Neuronal stem cell (in vitro differentiated cells): ENCODE measurements at regions not wholly inside any gene's neighbourhood (a gene's known extent, or its start where the extent isn't known, plus 50 kb on each side); places are given as distances from the start of the nearest gene placed in this dataset.
A peak's percentile ranks its signal among the peaks of the same experiment; 100 is the strongest.

Experiments used
- DNase-seq: peaks from one replicate; pipeline ENCODE4 v3.0.0-alpha.2; 2013; ENCODE audit warnings: low spot score
- H2AFZ ChIP-seq: one replicate; pipeline ENCODE4 v1.6.1; 2013; ENCODE audit warnings: mild to moderate bottlenecking, low read length, inconsistent platforms
- H2AK5ac ChIP-seq: 2 replicates; pipeline ENCODE4 v1.6.1; 2013; ENCODE audit warnings: low read depth, mild to moderate bottlenecking, inconsistent platforms, low read length, moderate library complexity, mixed read lengths
- H2BK120ac ChIP-seq: 2 replicates; pipeline ENCODE4 v1.6.1; 2013; ENCODE audit warnings: low read depth, mild to moderate bottlenecking, inconsistent platforms, low read length, moderate library complexity, mixed read lengths
- H2BK12ac ChIP-seq: one replicate; pipeline ENCODE4 v1.6.1; 2013; ENCODE audit warnings: low read length, inconsistent platforms
- H2BK15ac ChIP-seq: 2 replicates; pipeline ENCODE4 v1.6.1; 2013; ENCODE audit warnings: mild to moderate bottlenecking, low read length, inconsistent platforms, mixed read lengths
- H2BK5ac ChIP-seq: one replicate; pipeline ENCODE4 v1.6.1; 2013; ENCODE audit warnings: inconsistent platforms, mild to moderate bottlenecking, low read length, moderate library complexity
- H3K14ac ChIP-seq: one replicate; pipeline ENCODE4 v1.6.1; 2013; ENCODE audit warnings: low read length, inconsistent platforms
- H3K18ac ChIP-seq: 2 replicates; pipeline ENCODE4 v1.6.1; 2013; ENCODE audit warnings: low read length, inconsistent platforms
- H3K23ac ChIP-seq: 2 replicates; pipeline ENCODE4 v1.6.1; 2013; ENCODE audit warnings: low read depth, mild to moderate bottlenecking, mixed read lengths, low read length, inconsistent platforms; ENCODE audit not compliant: poor library complexity
- H3K27ac ChIP-seq: replicated peaks from 3 replicates; pipeline ENCODE4 v1.5.1; 2013; ENCODE audit warnings: low read length, inconsistent platforms
- H3K27me3 ChIP-seq, 3 experiments: 2 replicates each; pipeline ENCODE4 v1.6.1; 2013; ENCODE audit warnings: low read length in 3 of 3, mild to moderate bottlenecking in 2 of 3, inconsistent platforms in 1 of 3, low read depth in 1 of 3, mixed read lengths in 1 of 3, moderate library complexity in 1 of 3; ENCODE audit not compliant: control insufficient read depth in 3 of 3, insufficient read depth in 3 of 3
- H3K36me3 ChIP-seq, 2 donors: replicated peaks in 1 of 2; 2 replicates each; pipeline ENCODE4 v1.6.1; 2013; ENCODE audit warnings: low read length in 2 of 2; ENCODE audit not compliant: control insufficient read depth in 2 of 2, insufficient read depth in 2 of 2
- H3K4ac ChIP-seq: 2 replicates; pipeline ENCODE4 v1.6.1; 2013; ENCODE audit warnings: inconsistent platforms, mild to moderate bottlenecking, low read length, moderate library complexity
- H3K4me1 ChIP-seq, 2 donors: 1 replicate in 1 of 2; 2 replicates in 1 of 2; pipeline ENCODE4 v1.6.1; 2013; ENCODE audit warnings: low read length in 2 of 2, low read depth in 1 of 2; ENCODE audit not compliant: control insufficient read depth in 2 of 2, insufficient read depth in 1 of 2
- H3K4me2 ChIP-seq: one replicate; pipeline ENCODE4 v1.6.1; 2013; ENCODE audit warnings: mild to moderate bottlenecking, low read length, inconsistent platforms; ENCODE audit not compliant: insufficient read depth, poor library complexity, severe bottlenecking
- H3K4me3 ChIP-seq, 2 donors: 2 replicates each; pipeline ENCODE4 v1.5.1; 2013; ENCODE audit warnings: low read length in 2 of 2, mild to moderate bottlenecking in 2 of 2, inconsistent platforms in 1 of 2, moderate library complexity in 1 of 2
- H3K79me1 ChIP-seq: one replicate; pipeline ENCODE4 v1.6.1; 2013; ENCODE audit warnings: low read depth, mild to moderate bottlenecking, inconsistent platforms, low read length, moderate library complexity
- H3K9ac ChIP-seq: one replicate; pipeline ENCODE4 v1.6.1; 2013; ENCODE audit warnings: mild to moderate bottlenecking, low read depth, low read length, inconsistent platforms; ENCODE audit not compliant: poor library complexity
- H3K9me3 ChIP-seq, 2 donors: replicated peaks in 1 of 2; 2 replicates each; pipeline versions ENCODE3 to v1.6.1; 2013; ENCODE audit warnings: low read length in 2 of 2, mild to moderate bottlenecking in 2 of 2, inconsistent platforms in 1 of 2, low read depth in 1 of 2, mixed read lengths in 1 of 2, moderate library complexity in 1 of 2; ENCODE audit not compliant: control insufficient read depth in 2 of 2, insufficient read depth in 1 of 2
- H4K8ac ChIP-seq: one replicate; pipeline ENCODE4 v1.6.1; 2013; ENCODE audit warnings: low read depth, mild to moderate bottlenecking, inconsistent platforms, low read length, moderate library complexity
- H4K91ac ChIP-seq: one replicate; pipeline ENCODE4 v1.6.1; 2013; ENCODE audit warnings: low read length, low read depth, mild to moderate bottlenecking, inconsistent platforms; ENCODE audit not compliant: poor library complexity
- WGBS, 2 donors: extraction: QIAGEN DNeasy Blood & Tissue Kit; methylation state at CpG; one replicate each; pipeline ENCODE4 v1.1.7; 2013; ENCODE audit warnings: missing lambda C conversion rate in 2 of 2, mixed read lengths in 1 of 2; ENCODE audit not compliant: insufficient read length in 2 of 2, insufficient replicate concordance in 1 of 2; ENCODE audit errors: extremely low coverage in 2 of 2; 5-methylcytosine and 5-hydroxymethylcytosine counted together

DNA sequence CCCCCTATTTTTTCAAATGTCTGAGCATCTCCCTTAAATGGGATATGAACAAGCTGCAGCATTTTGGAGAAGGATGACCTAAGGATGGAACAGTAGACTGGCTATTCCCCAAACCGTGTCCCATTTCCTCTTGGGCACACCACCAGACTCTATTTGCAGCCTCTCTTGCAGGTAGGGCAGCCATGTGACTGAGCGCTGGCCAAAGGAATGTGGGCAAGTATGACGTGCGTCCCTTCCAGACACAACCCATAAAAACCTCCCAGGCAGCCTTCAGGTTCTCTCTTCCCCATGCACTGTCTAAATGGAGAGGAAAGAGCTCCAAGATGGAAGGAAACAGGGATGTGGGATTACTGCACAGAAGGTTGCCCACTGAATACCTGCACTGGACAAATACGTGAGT is 149.7 kb downstream of the CCT6B start:
- Histone ChIP-seq H3K14ac (no peak overlapping the region), H3K4ac (no peak overlapping the region), H3K9me3 (no peaks in the 10 kb centered on the region), H3K4me1 (peaks cover under 1 to 2% of the 10 kb centered on the region in 2 donors), H2AFZ (no peak overlapping the region), H3K27me3 (peaks cover 0 to 4% (median 0%) of the 10 kb centered on the region in 3 experiments), H4K8ac (no peak overlapping the region), H3K18ac (no peak overlapping the region), H3K4me2 (no peak overlapping the region), H2BK15ac (no peak overlapping the region), H2BK120ac (no peak overlapping the region), H2BK5ac (no peak overlapping the region), H4K91ac (no peak overlapping the region), H3K79me1 (no peaks in the 10 kb centered on the region), H3K4me3 (peak overlapping the region in 1 of 2 donors; percentile 16), H2BK12ac (no peak overlapping the region), H3K36me3 (no peaks in the 10 kb centered on the region), H3K9ac (no peak overlapping the region), H3K23ac (no peak overlapping the region), H3K27ac (no peak overlapping the region), H2AK5ac (no peak overlapping the region)
- WGBS, 2 donors = no CpG with 5 or more reads among the region's 5 CpGs
- DNase-seq = no peak

DNA sequence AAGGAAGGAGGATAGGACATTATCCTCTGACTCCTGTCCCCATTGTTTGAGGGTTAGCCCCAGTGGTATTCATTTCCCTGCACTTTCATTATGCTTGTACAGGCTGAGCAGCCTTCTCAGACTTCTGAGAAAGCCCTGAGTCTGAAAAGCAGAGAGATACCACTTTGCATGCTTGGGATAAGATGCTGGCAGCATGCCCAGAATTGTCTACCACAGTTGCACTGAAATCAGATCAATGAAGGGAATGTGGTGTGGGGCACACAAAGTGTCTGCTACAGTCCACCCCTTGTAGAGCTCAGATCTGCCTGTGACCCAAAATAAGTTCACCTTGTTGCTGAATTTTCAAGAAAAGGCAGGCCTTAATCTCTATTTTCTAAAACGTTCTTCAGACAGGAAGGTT is 160.6 kb downstream of the CCT6B start:
- Histone ChIP-seq H3K14ac (no peak overlapping the region), H3K27me3 (no peaks in the 10 kb centered on the region), H4K91ac (no peak overlapping the region), H2AK5ac (no peak overlapping the region), H3K4me2 (no peak overlapping the region), H2BK120ac (no peak overlapping the region), H2BK12ac (no peak overlapping the region), H3K9me3 (peaks cover 0 to 2% of the 10 kb centered on the region in 2 donors), H3K9ac (no peak overlapping the region), H3K79me1 (no peaks in the 10 kb centered on the region), H3K23ac (no peak overlapping the region), H2AFZ (no peak overlapping the region), H3K4ac (no peak overlapping the region), H2BK15ac (no peak overlapping the region), H2BK5ac (no peak overlapping the region), H3K4me1 (peaks cover 0 to 5% of the 10 kb centered on the region in 2 donors), H3K27ac (no peak overlapping the region), H3K36me3 (no peaks in the 10 kb centered on the region), H4K8ac (no peak overlapping the region), H3K4me3 (no peak overlapping the region), H3K18ac (no peak overlapping the region)
- WGBS, 2 donors = no CpG with 5 or more reads among the region's 1 CpG
- no peak for DNase-seq

DNA sequence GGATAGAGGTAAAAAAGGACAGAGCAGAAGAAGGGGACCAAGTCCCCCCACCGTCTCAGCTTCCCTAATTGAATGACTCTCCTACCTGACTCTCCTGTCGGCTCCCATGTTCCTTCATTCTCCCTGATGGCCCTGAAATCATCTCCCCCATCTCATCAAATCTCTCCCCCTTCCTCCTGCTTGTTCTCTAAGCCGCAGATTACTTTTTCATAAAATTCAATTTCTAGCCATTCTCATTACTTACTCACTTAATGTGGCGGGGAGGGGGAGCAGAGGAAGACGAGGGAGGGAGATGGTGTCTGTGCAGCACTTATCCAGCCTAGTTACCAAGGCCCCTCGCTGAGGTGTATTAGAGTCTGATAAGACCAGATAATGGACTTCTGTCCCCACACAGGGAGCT is 161.5 kb downstream of the CCT6B start:
- no peak overlapping the region for H4K8ac ChIP-seq
- no peak overlapping the region for H2BK120ac ChIP-seq
- no peak overlapping the region for H2BK12ac ChIP-seq
- H3K4ac ChIP-seq = no peak overlapping the region
- H3K23ac ChIP-seq = no peak overlapping the region
- peaks cover 0 to 2% of the 10 kb centered on the region in 2 donors for H3K9me3 ChIP-seq
- no peak overlapping the region for H3K14ac ChIP-seq
- H3K18ac ChIP-seq = no peak overlapping the region
- no peak overlapping the region for H2BK15ac ChIP-seq
- H3K79me1 ChIP-seq = no peaks in the 10 kb centered on the region
- no peak for DNase-seq
- H3K27ac ChIP-seq = no peak overlapping the region
- no peak overlapping the region for H2BK5ac ChIP-seq
- no peak overlapping the region for H3K9ac ChIP-seq
- H4K91ac ChIP-seq = no peak overlapping the region
- no peaks in the 10 kb centered on the region for H3K36me3 ChIP-seq
- H2AK5ac ChIP-seq = no peak overlapping the region
- no peak overlapping the region for H2AFZ ChIP-seq
- no peak overlapping the region for H3K4me3 ChIP-seq
- no CpG with 5 or more reads among the region's 6 CpGs for WGBS, 2 donors
- H3K27me3 ChIP-seq = peaks cover 0 to 2% (median 0%) of the 10 kb centered on the region in 3 experiments
- no peak overlapping the region for H3K4me2 ChIP-seq
- peaks cover 0 to 5% of the 10 kb centered on the region in 2 donors for H3K4me1 ChIP-seq

DNA sequence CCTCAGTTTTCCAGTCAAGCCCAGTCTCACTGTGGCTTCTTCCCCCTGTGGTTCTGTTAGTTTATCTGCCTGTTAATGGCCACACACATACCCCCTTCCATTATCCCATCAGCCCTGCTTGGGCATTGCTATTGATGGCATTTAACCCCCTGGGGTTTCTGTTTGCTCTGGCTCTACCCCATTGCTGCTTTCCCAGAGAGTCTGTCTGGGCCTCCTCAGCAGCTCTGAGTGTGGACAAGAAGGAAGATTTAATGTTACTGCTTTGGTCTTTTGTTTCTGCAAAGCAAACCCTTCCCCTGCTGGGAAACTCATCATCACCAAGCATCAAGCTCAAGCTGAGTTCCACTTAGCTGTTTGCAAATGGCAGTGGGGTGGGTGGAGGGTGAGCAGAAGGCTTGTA is 162.7 kb downstream of the CCT6B start:
- no peak overlapping the region for H3K14ac ChIP-seq
- H3K27ac ChIP-seq = no peak overlapping the region
- DNase-seq = no peak
- H2BK15ac ChIP-seq = no peak overlapping the region
- no peak overlapping the region for H2AK5ac ChIP-seq
- no peaks in the 10 kb centered on the region for H3K79me1 ChIP-seq
- no peak overlapping the region for H2BK120ac ChIP-seq
- H3K4me1 ChIP-seq = peaks cover 0 to 5% of the 10 kb centered on the region in 2 donors
- H3K36me3 ChIP-seq = no peaks in the 10 kb centered on the region
- no peak overlapping the region for H3K23ac ChIP-seq
- H2BK12ac ChIP-seq = no peak overlapping the region
- no peak overlapping the region for H3K4me2 ChIP-seq
- H3K27me3 ChIP-seq = peaks cover 0 to 4% (median 0%) of the 10 kb centered on the region in 3 experiments
- no peak overlapping the region for H2AFZ ChIP-seq
- H3K9ac ChIP-seq = no peak overlapping the region
- peaks cover 0 to 2% of the 10 kb centered on the region in 2 donors for H3K9me3 ChIP-seq
- no peak overlapping the region for H4K91ac ChIP-seq
- H4K8ac ChIP-seq = no peak overlapping the region
- no peak overlapping the region for H3K18ac ChIP-seq
- no peak overlapping the region for H2BK5ac ChIP-seq
- no peak overlapping the region for H3K4ac ChIP-seq
- H3K4me3 ChIP-seq = no peak overlapping the region
